Gastrocnemius medialis (tissue), 4 donors: ENCODE measurements at regions not wholly inside any gene's neighbourhood (a gene's known extent, or its start where the extent isn't known, plus 50 kb on each side); places are given as distances from the start of the nearest gene placed in this dataset.

Source experiments
- CTCF ChIP-seq, 5 experiments: fragments of 450-650 bp in 3 of 5; fragments of 200-600 bp in 2 of 5; sonication (generic) in 2 of 5; IDR thresholded peaks in 4 of 5; conservative IDR thresholded peaks in 1 of 5; 1 replicate in 4 of 5; 2 replicates in 1 of 5; pipeline ENCODE4 v1.5.1; 2016 to 2019; ENCODE audit warnings: antibody characterized with exemption in 5 of 5, mild to moderate bottlenecking in 3 of 5, moderate library complexity in 3 of 5
- POLR2A ChIP-seq, 2 donors: fragments of 450-650 bp; IDR thresholded peaks; one replicate each; pipeline ENCODE4 v1.6.1; 2017; ENCODE audit warnings: antibody characterized with exemption in 2 of 2, mild to moderate bottlenecking in 2 of 2, moderate library complexity in 2 of 2

- TF ChIP-seq CTCF (IDR thresholded peaks at IDR 0.05 in 4 of 5, conservative IDR thresholded peaks at IDR 0.05 in 1 of 5) (no peak), POLR2A (IDR thresholded peaks at IDR 0.05) (no peak)
These were observed 88.5 kb upstream of the DHX15 start for GRCh38 chr4:24672880-24673279.
